Stimulated activated CD4-positive, alpha-beta T cell treated with anti-CD3 and anti-CD28 coated beads, TNF-alpha, amount 100 ng/mL, for 4 hours (primary cell): ENCODE measurements at regions not wholly inside any gene's neighbourhood (a gene's known extent, or its start where the extent isn't known, plus 50 kb on each side); places are given as distances from the start of the nearest gene placed in this dataset.

Experiments used
- DNase-seq, 3 experiments: peaks; one replicate each; pipeline ENCODE4 v3.0.0-alpha.2; 2020; ENCODE audit warnings: low read depth in 3 of 3

DNA sequence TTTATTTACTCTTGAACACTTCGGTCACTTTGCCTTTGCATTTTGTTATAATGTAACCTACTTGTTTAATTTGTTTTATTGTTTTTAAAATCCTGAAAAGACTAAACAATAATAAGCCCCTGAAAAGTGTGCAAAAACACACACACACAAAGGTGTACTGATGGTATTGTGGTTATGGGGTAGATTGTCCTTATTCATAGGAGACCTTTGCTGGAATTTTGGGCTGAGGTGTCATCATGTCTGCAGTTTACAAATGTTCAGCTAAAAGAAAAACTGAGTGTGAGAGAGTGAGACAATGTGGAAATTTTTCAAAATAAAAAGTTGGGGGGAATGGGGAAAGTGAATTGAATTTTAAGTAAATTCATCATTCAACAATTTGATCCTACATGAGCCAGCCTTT lies 174.9 kb downstream of the QDPR start:
- no peak for DNase-seq

DNA sequence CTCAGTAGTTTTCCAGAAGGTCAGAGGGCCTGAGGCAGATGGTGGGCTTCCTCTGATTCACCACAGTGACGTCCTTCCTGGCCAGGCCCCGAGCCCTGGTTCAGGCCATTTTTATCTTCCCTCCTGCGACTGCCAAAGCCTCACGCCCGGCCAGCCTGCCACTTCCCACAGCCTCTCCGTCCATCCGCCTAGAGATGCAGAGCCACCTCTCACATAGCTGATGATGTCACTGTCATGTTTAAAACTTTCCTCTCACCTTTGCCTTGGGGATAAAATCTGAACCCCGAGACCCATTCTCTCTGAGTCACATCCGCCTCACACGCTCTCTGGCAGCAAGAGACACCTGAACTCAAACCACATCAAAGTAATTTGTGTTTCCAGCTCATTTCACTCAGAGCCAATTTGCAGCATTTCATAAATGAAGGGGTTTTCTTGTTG lies 175.3 kb downstream of the QDPR start:
- DNase-seq, result peak; percentile 31 to 58 (median 58)

DNA sequence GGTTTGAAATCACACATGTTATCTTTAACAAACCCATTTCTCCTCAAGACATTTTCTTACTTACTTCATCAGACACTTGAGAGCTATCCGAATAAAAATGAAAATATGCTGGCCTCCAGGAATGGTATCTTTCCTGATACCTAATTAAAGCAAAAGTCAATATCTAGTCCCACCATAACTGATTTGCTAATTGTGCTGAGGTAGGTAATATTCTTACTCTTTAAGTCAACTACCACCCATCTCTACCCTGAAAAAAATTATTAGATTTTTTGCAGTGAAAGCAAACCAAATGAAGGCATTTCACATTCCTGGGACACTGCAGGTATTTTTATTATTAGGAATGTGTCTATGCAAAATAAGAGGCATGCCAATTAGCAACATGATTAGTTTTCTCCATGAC lies 175.8 kb downstream of the QDPR start:
- DNase-seq, result no peak

DNA sequence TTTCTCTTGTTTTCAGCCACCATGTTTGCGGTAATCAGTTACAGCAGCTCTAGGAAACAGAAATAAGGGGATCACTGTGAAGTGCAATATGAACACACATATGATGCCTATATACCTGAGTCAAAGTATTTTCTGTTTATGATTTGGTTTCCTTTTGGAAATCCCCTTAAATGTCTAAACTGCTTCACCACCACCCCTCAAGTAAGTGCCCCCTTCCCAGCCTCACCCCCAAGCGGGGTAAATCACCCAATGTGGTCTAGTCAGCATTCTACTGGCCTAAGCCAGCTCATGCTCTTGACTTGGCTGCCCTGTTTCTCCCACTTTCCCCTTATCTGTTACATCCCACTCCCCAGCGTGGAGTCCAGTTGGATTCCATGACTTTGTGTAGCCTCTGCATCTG lies 176.5 kb downstream of the QDPR start:
- no peak for DNase-seq

DNA sequence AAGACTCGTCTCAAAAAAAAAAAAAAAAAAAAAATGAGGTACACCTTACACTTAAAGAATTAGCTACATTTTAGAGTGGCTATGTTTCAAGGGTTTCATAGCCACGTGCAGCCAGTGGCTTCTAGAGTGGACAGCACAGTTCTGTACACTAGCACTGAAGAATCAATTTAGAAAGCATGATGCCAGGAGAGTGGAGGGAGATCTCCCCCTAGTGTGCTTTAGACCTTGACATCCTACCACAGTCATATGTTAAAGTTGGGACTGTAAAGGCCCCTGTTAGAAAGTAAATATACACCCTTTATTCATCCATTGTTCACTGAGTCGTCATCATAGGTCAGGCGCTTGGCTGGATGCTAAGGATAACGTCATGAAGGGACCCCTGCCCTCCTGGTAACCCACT lies 179.4 kb downstream of the QDPR start:
- DNase-seq, result no peak

DNA sequence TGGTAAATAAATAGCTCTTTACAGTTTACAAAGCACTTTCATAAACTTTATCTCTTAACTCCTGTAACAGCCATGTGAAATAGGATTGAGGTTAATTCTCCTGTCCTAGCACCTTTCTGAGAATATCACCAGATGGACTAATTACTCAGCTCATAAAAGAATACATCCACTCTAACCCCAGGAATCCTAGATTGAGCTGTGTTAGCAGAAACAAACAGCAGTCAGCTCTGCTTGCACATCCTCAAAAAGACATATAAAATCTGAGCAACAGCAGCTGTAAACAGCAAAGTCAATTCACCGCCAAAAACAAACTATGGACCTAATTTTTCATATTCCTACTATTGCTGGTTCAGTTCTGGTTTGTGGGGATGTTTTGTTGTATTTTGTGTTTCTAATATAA lies 182.8 kb downstream of the QDPR start:
- no peak for DNase-seq

DNA sequence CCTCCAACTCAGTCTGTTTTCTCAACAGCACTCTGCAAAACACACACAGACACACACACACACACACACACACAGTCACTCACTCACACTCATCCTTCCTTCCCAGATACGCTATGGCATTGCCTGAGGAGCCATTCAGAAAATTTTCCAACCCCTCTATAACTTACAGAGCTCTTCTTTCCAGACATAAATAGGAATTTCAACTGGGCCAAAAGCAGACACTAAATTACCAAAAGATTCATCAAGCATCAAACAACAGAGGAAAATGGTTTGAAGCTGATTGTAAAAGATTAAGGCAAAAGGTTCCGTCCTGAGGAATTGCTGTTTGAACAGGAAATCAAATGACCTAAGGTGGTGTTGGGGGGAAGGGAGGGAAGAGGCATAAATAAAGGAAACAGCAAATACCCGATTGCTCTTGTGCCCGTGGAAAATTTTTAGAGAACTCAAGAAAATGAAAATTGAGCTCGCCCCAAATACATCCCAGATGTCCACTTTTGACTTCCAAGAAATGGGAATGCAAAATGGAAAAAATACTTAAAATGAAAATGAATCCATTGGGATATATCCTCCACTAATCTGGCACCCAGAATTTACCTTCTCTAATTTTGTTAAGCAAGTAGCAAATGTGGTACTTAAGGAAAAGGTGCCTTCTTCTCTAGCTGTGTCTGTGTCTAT lies 183.6 kb downstream of the QDPR start:
- DNase-seq, result no peak

DNA sequence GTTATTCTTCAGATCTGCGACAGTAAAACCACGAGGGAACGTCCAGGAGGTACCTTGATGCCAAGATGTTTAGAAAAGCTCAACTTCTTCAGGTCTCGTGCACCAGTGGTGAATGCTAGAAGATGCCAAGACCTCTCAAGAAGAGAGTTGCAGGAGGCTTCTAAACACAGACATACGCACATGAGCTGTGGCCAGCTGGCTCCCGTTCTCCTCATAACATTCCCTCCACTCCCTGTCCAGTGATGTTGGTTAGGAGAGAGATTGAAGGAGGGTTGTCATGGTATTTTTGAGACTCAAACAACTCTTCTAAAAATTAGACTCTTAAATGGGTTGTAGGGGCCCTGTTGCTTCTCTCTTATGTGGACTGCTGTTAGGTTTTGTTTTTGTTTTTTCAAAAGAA lies 184.3 kb downstream of the QDPR start:
- no peak for DNase-seq

DNA sequence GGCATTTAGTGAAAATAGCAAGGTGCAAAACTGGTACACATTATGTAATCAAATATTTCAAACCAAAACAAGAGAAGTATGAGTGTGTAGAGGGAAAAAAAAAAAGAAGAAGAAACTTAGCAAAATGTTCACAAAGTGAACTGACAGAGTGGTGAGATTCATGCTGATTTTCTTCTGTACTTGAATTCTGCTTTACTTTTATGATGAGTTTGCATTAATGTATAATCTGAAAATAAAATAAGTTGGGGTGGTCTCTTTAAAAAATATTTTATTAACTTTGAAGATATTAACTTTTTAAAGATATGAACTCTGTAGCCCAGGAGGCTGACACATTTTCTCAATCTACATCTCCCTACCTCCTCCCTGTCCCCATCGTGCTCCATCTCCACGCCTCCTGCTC lies 185.1 kb downstream of the QDPR start:
- no peak for DNase-seq

DNA sequence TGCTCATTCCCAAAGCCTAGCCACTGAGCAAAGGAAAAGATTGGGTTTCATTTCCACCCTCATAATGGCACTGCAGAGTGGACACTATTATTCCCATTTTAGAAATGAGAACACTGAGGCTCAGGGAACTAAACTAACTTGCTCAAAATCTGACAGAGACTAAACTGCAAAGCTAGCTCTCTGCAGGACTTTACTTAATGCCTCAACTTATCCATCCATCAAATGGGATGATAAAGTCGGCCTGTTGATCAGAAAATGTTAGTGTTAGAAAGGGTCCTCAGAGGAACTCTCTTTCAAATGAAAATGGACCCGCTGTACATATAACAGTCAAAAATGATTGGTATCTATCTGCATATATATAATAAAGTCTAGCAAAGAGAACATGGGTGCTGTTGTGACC lies 186.8 kb downstream of the QDPR start:
- DNase-seq, result no peak

DNA sequence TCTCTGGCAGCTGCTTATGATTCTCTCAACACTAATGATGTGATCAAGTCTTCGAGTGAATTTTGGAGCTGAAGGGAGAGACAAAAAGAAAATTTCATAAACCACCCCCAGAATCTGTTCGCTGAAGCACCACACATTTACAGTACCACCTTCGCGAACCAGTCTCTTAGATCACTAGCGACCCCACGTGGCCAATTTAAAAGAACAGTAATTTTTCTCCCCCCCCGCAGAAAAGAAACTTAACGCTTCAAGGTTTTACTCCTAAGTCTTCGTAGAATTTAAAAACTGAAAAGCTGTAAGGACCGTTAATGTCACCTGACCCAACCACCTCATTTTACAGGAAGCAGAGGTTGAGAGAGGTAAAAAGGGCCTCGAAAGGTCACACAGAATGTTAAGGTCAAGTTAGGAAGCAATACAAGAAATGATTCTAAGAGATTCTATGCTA lies 187.5 kb downstream of the QDPR start:
- DNase-seq, result peak in 2 of 3 experiments; percentile 15 to 31

DNA sequence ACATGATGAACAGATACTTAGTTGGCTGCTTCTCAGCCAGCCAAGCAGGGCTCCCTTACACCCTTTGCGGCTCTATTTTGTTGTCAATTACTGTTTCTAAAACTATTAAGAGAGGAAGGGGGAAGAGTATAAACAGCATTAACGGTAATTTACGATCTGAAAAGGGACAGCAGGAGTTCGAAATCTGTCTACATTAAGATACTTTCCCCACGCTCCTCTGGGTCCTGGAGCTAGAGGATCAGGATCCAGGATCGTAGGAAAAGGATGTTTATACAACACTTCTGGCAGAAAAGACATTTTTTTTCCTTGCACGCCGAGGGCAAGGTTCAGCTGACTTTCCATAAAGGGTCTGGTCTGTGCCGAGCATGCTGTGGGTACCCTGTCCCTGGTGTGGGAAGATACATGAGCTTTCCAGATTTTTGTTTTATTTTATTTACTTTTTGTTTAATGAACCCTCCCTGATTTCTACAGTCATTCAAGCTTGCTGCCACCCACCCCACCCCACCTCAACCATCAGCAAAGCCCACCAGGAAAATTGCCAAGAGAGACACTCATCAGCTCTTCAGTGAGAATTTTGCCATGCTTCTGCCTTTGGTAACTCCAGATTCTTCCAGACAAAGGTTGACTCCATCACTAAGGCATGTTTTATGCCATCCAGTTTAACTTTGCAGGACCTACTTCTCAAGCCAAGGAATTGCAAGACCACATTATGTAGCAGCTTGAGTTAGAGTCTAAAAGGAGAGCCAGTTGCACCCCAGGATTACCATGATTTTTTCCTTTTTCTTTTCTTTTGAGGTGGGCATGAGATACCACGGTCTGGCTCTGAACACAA lies 188.1 kb downstream of the QDPR start:
- DNase-seq, result no peak

DNA sequence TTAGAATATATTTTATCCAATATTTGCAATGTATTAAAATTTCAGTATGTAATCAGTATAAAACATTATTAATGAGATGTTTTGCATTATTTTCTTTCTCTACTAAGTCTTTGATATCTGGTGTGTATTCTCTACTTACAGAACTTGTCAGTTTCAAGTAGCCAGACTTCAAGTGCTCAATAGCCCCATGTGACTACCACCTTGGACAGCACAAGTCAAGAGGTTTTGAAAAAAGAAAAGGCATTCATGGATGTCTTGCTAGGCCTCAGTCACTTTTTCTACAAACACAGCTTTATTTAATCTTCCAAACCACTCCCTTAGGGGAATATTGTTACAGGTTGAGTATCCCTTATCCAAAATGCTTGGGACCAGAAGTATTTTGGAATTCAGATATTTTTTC lies 189.4 kb downstream of the QDPR start:
- DNase-seq, result no peak

DNA sequence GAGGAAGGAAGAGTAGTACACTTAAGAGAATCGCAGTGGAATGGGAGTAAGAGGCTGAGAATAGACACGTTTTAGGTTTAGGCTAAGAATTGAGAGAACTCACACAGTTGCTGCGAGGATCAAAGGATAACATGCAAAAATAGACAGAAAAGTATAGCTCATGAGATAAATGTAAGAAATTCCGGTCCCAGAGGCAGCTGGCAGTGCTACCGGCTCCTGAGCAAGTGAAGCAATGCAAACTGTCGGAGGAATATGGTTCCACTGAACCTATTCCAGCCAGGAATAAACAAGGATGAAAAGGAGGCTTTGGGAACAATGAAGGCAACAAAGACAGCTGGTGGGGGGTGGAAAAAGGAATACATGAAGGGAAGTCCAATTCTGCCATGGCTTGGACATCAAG lies 191.8 kb downstream of the QDPR start:
- no peak for DNase-seq

DNA sequence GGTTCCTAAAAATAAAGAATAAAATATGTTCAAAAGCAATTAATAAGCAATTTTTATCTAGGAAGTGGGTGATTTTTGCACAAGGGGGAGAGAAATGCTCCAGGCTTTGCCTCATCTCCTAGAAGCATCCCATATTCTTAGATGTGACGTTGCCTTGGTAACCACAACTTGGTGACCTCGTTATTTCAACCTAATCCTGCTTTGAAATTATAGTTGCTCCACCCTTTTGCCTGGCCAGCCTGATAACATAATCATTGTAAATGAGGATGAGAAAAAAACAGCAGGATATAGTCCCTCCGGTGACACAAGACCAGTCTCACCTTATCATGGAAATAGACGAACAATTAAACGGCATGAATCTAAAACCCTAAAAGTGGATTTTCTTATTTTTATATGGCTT lies 194.4 kb downstream of the QDPR start:
- DNase-seq, result no peak

DNA sequence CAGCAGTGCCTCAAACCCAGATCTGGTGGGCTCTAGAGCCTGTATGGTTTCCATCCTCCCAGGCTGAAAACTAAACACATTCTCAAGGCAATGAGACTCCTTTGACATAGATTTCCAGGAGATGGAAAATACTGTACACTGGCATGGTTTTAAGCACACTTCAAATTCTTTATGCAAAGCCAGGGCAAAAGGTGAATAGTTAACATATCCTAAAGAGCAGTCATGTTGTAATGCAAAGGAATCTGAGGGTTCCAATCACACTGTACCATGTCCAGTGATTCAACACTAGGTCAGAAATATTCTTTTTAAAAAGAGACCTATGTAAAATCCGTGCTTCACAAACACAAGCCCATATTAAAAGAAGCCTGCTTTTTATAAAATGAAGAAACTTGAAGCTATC lies 195.3 kb downstream of the QDPR start:
- no peak for DNase-seq

DNA sequence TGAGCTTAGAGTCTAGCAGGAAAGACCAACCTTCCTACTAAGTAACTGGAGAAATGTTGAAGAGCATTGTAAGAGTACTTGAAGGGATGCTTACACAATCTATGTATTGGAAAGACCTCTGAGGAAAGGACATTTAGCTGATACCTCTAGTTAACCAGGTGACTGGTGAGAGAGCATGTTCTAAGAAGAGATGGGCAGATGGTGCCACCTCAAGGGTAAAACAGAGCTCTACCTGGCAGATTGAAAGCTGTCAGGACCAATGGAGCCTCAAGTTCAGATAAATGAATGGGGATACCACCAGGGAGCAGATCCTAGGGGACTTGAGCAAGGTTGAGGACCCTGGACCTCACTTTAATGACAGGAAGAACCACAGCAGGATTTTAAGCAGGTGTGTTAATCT lies 196.4 kb downstream of the QDPR start:
- DNase-seq, result no peak

DNA sequence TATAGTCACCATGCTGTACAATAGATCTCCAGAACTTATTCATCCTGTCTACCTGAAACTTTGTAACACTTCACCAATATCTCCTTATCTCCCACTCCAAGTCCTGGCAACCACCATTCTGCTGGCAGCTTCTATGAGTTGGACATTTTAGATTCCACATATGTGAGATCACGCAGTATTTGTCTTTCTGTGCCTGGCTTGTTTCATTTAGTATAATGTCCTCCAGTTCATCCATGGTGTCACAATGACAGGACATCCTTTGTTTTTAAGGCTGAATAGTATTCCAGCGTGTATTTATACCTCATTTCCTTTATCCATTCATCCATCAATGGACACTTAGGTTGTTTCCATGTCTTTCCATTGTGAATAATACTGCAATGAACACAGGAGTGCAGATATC lies 198.7 kb downstream of the QDPR start:
- no peak for DNase-seq

DNA sequence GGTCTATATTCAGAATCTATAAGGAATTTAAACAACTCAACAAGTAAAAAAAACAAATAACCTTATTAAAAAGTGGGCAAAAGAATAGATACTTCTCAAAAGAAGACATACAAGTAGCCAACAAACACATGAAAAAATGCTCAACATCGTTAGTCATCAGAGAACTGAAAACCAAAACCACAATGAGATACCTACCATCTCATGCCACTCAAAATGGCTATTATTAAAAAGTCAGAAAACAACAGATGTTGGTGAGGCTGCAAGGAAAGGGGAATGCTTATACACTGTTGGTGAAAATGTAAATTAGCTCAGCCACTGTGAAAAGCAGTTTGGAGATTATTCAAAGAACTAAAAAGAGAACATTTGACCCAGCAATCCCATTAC lies 201.6 kb downstream of the QDPR start:
- DNase-seq, result no peak

DNA sequence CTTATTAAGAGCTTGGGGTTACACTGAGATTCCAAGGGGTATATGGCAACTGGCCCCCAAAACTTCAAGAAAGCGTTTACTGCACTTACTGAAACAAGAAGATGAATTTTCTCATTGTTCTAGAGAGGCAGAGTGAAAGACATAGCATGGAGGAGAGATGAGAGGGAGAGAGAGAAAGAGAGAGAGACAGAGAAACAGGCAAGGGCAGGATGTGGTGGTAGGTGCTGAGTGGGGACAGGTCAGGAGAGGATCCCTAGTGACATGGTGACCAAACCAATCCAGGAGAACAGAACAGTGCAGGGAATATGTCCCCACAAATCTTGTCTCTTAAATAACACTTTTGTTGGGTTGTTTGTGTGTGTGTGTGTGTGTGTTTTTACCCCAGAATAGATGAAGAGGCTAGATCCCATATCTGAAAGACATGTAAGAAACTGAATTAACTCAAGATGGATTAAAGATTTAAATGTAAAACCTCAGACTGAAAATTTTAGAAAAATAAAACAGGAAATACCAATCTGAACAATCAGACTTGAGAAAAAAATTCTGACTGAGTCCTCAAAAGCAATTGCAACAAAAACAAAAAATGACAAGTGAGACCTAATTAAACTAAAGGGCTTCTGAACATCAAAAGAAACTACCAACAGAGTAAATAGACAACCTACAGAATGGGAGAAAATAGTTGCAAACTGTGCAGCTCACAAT lies 202.2 kb downstream of the QDPR start:
- DNase-seq, result no peak

DNA sequence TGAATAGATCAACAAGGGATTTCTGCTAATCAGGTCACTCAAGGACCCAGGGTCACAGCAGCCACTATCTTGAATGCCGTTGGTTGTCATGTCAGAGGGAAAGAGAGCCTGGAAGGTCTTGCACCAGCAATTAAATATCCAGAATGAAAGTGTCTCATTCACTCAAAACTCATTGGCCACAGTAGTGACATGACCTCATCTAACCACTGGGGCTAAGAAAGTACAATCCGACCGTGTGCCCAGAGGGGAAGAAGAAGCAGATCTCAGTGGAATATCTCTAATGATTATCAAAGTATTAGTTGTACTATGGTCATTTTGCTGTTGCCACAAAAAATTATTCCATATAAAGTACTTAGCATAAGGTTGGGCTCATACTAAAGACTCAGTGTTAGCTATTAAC lies 210.0 kb downstream of the QDPR start:
- DNase-seq, result no peak

DNA sequence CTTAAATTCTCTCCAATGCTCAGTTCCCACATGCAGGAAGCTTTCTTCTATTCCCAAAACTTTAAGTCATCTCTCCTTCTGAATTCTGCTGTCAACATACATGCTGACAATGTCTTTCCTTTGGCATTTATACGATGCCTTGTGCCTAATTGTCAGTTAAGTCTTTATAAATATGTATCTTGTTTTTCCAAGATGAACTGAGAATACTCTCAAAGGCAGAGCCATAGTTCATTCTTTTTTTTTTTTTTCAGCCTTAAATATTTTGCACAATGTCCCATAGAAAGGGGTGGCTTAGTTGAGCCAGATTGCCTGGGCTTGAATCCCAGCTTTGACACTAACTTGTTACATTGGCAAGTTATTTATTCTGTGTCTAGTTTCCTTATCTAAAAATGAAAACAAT lies 210.6 kb downstream of the QDPR start:
- DNase-seq, result no peak
